GM23338 (cell line): ENCODE measurements at regions not wholly inside any gene's neighbourhood (a gene's known extent, or its start where the extent isn't known, plus 50 kb on each side); places are given as distances from the start of the nearest gene placed in this dataset.

ENCODE experiments used
- ATAC-seq: fragments of 200-7000 bp; cut with Tn5 transposase; 3 replicates; pipeline ENCODE4 v1.9.1; 2020
- DNase-seq: peaks from one replicate; pipeline ENCODE4 v3.0.0-alpha.2; 2015; ENCODE audit warnings: low spot score
- H2AFZ ChIP-seq: fragments of 200-600 bp; sonication (generic); 2 replicates; pipeline ENCODE4 v1.8.0; 2016; ENCODE audit warnings: antibody characterized with exemption, mild to moderate bottlenecking, moderate library complexity
- H3F3A ChIP-seq: fragments of 200-600 bp; sonication (generic); replicated peaks from 2 replicates; pipeline ENCODE4 v1.8.0; 2017; ENCODE audit warnings: antibody characterized with exemption, mixed run types, low read depth
- H3K27ac ChIP-seq: fragments of 200-600 bp; sonication (generic); 2 replicates; pipeline ENCODE4 v1.6.1; 2016; ENCODE audit warnings: low read depth
- H3K27me3 ChIP-seq: fragments of 200-600 bp; sonication (generic); 2 replicates; pipeline ENCODE4 v1.8.0; 2016; ENCODE audit warnings: mild to moderate bottlenecking, mixed run types, moderate library complexity; ENCODE audit not compliant: insufficient read depth
- H3K36me3 ChIP-seq: fragments of 200-600 bp; sonication (generic); 2 replicates; pipeline ENCODE4 v1.8.0; 2016; ENCODE audit warnings: mild to moderate bottlenecking; ENCODE audit not compliant: insufficient read depth
- H3K4me1 ChIP-seq: fragments of 200-600 bp; sonication (generic); 2 replicates; pipeline ENCODE4 v1.8.0; 2016; ENCODE audit warnings: mild to moderate bottlenecking, moderate library complexity; ENCODE audit not compliant: insufficient read depth
- H3K4me2 ChIP-seq: fragments of 200-600 bp; sonication (generic); 2 replicates; pipeline ENCODE4 v1.7.1; 2017; ENCODE audit warnings: mixed run types
- H3K4me3 ChIP-seq: fragments of 200-600 bp; sonication (generic); 2 replicates; pipeline ENCODE4 v1.6.1; 2016; ENCODE audit warnings: mixed run types
- H3K79me2 ChIP-seq: fragments of 200-600 bp; sonication (generic); replicated peaks from 2 replicates; pipeline ENCODE4 v1.8.0; 2017; ENCODE audit warnings: mild to moderate bottlenecking; ENCODE audit not compliant: insufficient read depth
- H3K9me2 ChIP-seq: fragments of 200-600 bp; sonication (generic); 2 replicates; pipeline ENCODE4 v1.8.0; 2017; ENCODE audit not compliant: insufficient read depth
- H4K20me1 ChIP-seq: fragments of 200-600 bp; sonication (generic); replicated peaks from 2 replicates; pipeline ENCODE4 v1.8.0; 2017; ENCODE audit warnings: mild to moderate bottlenecking; ENCODE audit not compliant: insufficient read depth
- H3K27ac Mint-ChIP-seq: 2 replicates; pipeline ENCODE4 v1.8.0; 2020; ENCODE audit warnings: inconsistent platforms, mild to moderate bottlenecking, moderate library complexity, mixed read lengths
- H3K27me3 Mint-ChIP-seq: 3 replicates; pipeline ENCODE4 v1.8.0; 2022; ENCODE audit warnings: low read depth, mild to moderate bottlenecking, moderate library complexity, mixed read lengths, inconsistent platforms; ENCODE audit not compliant: insufficient read depth, poor library complexity
- H3K36me3 Mint-ChIP-seq: 3 replicates; pipeline ENCODE4 v1.8.0; 2021; ENCODE audit warnings: low read depth, mild to moderate bottlenecking, inconsistent platforms, moderate library complexity, mixed read lengths
- H3K4me1 Mint-ChIP-seq: 3 replicates; pipeline ENCODE4 v1.8.0; 2020; ENCODE audit warnings: mild to moderate bottlenecking, inconsistent platforms, mixed read lengths
- H3K4me3 Mint-ChIP-seq: 3 replicates; pipeline ENCODE4 v1.8.0; 2021; ENCODE audit warnings: moderate library complexity, mild to moderate bottlenecking, inconsistent platforms, mixed read lengths
- H3K9me3 Mint-ChIP-seq: 3 replicates; pipeline ENCODE4 v1.8.0; 2020; ENCODE audit warnings: moderate library complexity, mild to moderate bottlenecking, inconsistent platforms, mixed read lengths
- CREB1 ChIP-seq: fragments of 250-450 bp; sonication (Bioruptor Pico); IDR thresholded peaks from 2 replicates; pipeline ENCODE4 v1.5.0; 2020; ENCODE audit warnings: low read depth, mild to moderate bottlenecking, moderate library complexity
- ETS1 ChIP-seq: IDR thresholded peaks from 2 replicates; pipeline ENCODE4 v1.6.1; 2016; ENCODE audit warnings: antibody characterized with exemption
- EZH2 ChIP-seq: fragments of 200-600 bp; sonication (generic); IDR thresholded peaks from one replicate; pipeline ENCODE4 v1.8.0; 2017; ENCODE audit warnings: antibody characterized with exemption, mild to moderate bottlenecking, low read depth; ENCODE audit not compliant: unreplicated experiment
- EZH2phosphoT487 ChIP-seq: fragments of 200-600 bp; sonication (generic); IDR thresholded peaks from one replicate; pipeline ENCODE4 v1.8.1; 2018; ENCODE audit warnings: antibody characterized with exemption; ENCODE audit not compliant: unreplicated experiment
- POLR2AphosphoS5 ChIP-seq: IDR thresholded peaks from 2 replicates; pipeline ENCODE4 v1.6.1; 2016; ENCODE audit warnings: antibody characterized with exemption, low read depth
- REST ChIP-seq: IDR thresholded peaks from one replicate; pipeline ENCODE4 v1.6.1; 2018; ENCODE audit warnings: antibody characterized with exemption; ENCODE audit not compliant: unreplicated experiment
- STAT1 ChIP-seq: IDR thresholded peaks from one replicate; pipeline ENCODE4 v1.6.1; 2016; ENCODE audit warnings: antibody characterized with exemption; ENCODE audit not compliant: unreplicated experiment
- ZNF331 ChIP-seq: fragments of 250-450 bp; sonication (Bioruptor Pico); IDR thresholded peaks from 2 replicates; pipeline ENCODE4 v1.5.0; 2020; ENCODE audit warnings: low read depth, mild to moderate bottlenecking, moderate library complexity
- ZNF462 ChIP-seq: fragments of 250-450 bp; sonication (Bioruptor Pico); IDR thresholded peaks from 2 replicates; pipeline ENCODE4 v1.5.0; 2020; ENCODE audit warnings: mild to moderate bottlenecking, moderate library complexity

- TF ChIP-seq ZNF462 (CRISPR knock-in tag) (no peak), EZH2phosphoT487 (no peak), REST (no peak), POLR2AphosphoS5 (no peak)
Measured at GRCh38 chr14:26841326-26841725, 243.5 kb upstream of the NOVA1 start (continued).

GRCh38 chr14:26841920-26842741 is 244.3 kb upstream of the NOVA1 start:
- no peaks in the 10 kb centered on the region for H3K27me3 Mint-ChIP-seq
- TF ChIP-seq POLR2AphosphoS5 (no peak), ZNF331 (CRISPR knock-in tag) (no peak), REST (no peak), ETS1 (no peak), STAT1 (no peak), CREB1 (no peak), EZH2phosphoT487 (no peak), EZH2 (no peak)

More at GRCh38 chr14:26841920-26842741, 244.3 kb upstream of the NOVA1 start:
- Histone ChIP-seq H3K9me2 (no peaks in the 10 kb centered on the region; the same call in 1 of the 2 replicates), H2AFZ (peak overlapping the region; percentile 0; the same call in 1 of the 2 replicates), H3K4me1 (peaks cover 9% of the 10 kb centered on the region; the same call in 1 of the 2 replicates), H3K79me2 (no peaks in the 10 kb centered on the region), H3K36me3 (no peaks in the 10 kb centered on the region), H3K4me2 (no peak overlapping the region), H3F3A (no peaks in the 10 kb centered on the region), H3K4me3 (no peak overlapping the region), H3K27ac (no peak overlapping the region), H4K20me1 (no peaks in the 10 kb centered on the region), H3K27me3 (no peaks in the 10 kb centered on the region)
- H3K4me3 Mint-ChIP-seq: no peak overlapping the region
- H3K27ac Mint-ChIP-seq: peak overlapping the region; percentile 6; the same call in 1 of the 2 replicates
- no peak for DNase-seq
- no peaks in the 10 kb centered on the region for H3K9me3 Mint-ChIP-seq
- H3K36me3 Mint-ChIP-seq: no peaks in the 10 kb centered on the region
- peaks cover 10% of the 10 kb centered on the region for H3K4me1 Mint-ChIP-seq
- no peak for ATAC-seq
